OCI-LY3 (cell line): ENCODE measurements at regions not wholly inside any gene's neighbourhood (a gene's known extent, or its start where the extent isn't known, plus 50 kb on each side); places are given as distances from the start of the nearest gene placed in this dataset.
"Not testable (repeated sequence)": the region's sequence is repeated elsewhere in the genome, so short reads cannot be mapped to it uniquely, and the experiment has no call there.

ENCODE experiments used
- EZH2phosphoT487 ChIP-seq: fragments of 200-600 bp; shearing (Covaris generic); IDR thresholded peaks from 2 replicates; pipeline ENCODE4 v1.6.1; 2018; ENCODE audit warnings: antibody characterized with exemption, mixed run types, low read depth
- TF ChIP-seq, protein P1 (sequence below): fragments of 200-600, 300-600 bp; sonication (generic); IDR thresholded peaks from 2 replicates; pipeline ENCODE4 v1.5.1; 2014; ENCODE audit warnings: antibody characterized with exemption, low read length, low read depth

DNA sequence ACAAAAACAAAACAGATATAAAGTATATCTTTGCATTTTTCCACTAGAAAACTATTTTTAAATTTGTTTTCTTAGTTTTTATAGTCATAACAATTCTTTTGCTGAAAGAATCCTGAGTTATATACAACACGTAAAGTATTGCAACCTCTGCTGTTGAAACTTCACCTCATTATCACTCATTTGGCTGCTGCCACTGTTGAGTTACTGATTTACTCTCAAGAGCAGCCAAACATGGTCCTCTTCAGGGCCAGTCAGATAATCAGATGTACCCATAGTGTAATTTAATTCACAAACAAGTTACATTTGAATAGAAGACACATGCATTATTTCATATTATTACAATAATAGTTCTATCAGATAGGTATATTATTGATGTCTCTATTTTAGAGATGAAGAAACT, 235.6 kb downstream of the UBE2NL start:
- TF ChIP-seq, protein P1, sequence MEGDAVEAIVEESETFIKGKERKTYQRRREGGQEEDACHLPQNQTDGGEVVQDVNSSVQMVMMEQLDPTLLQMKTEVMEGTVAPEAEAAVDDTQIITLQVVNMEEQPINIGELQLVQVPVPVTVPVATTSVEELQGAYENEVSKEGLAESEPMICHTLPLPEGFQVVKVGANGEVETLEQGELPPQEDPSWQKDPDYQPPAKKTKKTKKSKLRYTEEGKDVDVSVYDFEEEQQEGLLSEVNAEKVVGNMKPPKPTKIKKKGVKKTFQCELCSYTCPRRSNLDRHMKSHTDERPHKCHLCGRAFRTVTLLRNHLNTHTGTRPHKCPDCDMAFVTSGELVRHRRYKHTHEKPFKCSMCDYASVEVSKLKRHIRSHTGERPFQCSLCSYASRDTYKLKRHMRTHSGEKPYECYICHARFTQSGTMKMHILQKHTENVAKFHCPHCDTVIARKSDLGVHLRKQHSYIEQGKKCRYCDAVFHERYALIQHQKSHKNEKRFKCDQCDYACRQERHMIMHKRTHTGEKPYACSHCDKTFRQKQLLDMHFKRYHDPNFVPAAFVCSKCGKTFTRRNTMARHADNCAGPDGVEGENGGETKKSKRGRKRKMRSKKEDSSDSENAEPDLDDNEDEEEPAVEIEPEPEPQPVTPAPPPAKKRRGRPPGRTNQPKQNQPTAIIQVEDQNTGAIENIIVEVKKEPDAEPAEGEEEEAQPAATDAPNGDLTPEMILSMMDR, result not testable (repeated sequence)
- not testable (repeated sequence) for TF ChIP-seq EZH2phosphoT487
